HFFc6 (cell line): ENCODE measurements at regions not wholly inside any gene's neighbourhood (a gene's known extent, or its start where the extent isn't known, plus 50 kb on each side); places are given as distances from the start of the nearest gene placed in this dataset.

Source experiments
- DNase-seq: peaks from one replicate; pipeline ENCODE4 v3.0.0-alpha.2; 2018
- H3K27ac Mint-ChIP-seq: 2 replicates; pipeline ENCODE4 v1.8.0; 2020; ENCODE audit warnings: mild to moderate bottlenecking, mixed read lengths
- H3K27me3 Mint-ChIP-seq: 2 replicates; pipeline ENCODE4 v1.8.0; 2021; ENCODE audit warnings: mild to moderate bottlenecking, moderate library complexity, mixed read lengths; ENCODE audit not compliant: insufficient read depth
- H3K36me3 Mint-ChIP-seq: 2 replicates; pipeline ENCODE4 v1.8.0; 2021; ENCODE audit warnings: low read depth, mixed read lengths
- H3K4me1 Mint-ChIP-seq: 2 replicates; pipeline ENCODE4 v1.8.0; 2020; ENCODE audit warnings: low read depth, mixed read lengths
- H3K4me3 Mint-ChIP-seq: 2 replicates; pipeline ENCODE4 v1.8.0; 2020; ENCODE audit warnings: mild to moderate bottlenecking, moderate library complexity, mixed read lengths
- H3K9me3 Mint-ChIP-seq: 2 replicates; pipeline ENCODE4 v1.8.0; 2020; ENCODE audit warnings: mild to moderate bottlenecking, mixed read lengths
- CTCF ChIP-seq: fragments of 200-600 bp; sonication (generic); IDR thresholded peaks from 2 replicates; pipeline ENCODE4 v1.5.0; 2021; ENCODE audit warnings: antibody characterized with exemption, mild to moderate bottlenecking

GRCh38 chr2:66173645-66174044, 261.3 kb upstream of the MEIS1 start:
- H3K9me3 Mint-ChIP-seq = peaks cover 8% of the 10 kb centered on the region
- no peaks in the 10 kb centered on the region for H3K27me3 Mint-ChIP-seq
- H3K4me3 Mint-ChIP-seq = no peak overlapping the region
- H3K27ac Mint-ChIP-seq = no peak overlapping the region
- H3K36me3 Mint-ChIP-seq = no peaks in the 10 kb centered on the region
- no peak for DNase-seq
- TF ChIP-seq CTCF = no peak
- H3K4me1 Mint-ChIP-seq = no peaks in the 10 kb centered on the region

- TF ChIP-seq CTCF = no peak
- Mint-ChIP-seq H3K27ac (no peak overlapping the region), H3K27me3 (no peaks in the 10 kb centered on the region), H3K4me3 (no peak overlapping the region), H3K36me3 (no peaks in the 10 kb centered on the region), H3K9me3 (peaks cover 4% of the 10 kb centered on the region; the same call in 1 of the 2 replicates), H3K4me1 (no peaks in the 10 kb centered on the region)
- no peak for DNase-seq
Measured at GRCh38 chr2:66171530-66171929, 263.4 kb upstream of the MEIS1 start.

GRCh38 chr2:66170744-66171330, 264.1 kb upstream of the MEIS1 start:
- no peak for DNase-seq
- Mint-ChIP-seq H3K4me1 (no peaks in the 10 kb centered on the region), H3K9me3 (peaks cover 4% of the 10 kb centered on the region; the same call in 1 of the 2 replicates), H3K36me3 (no peaks in the 10 kb centered on the region), H3K27me3 (no peaks in the 10 kb centered on the region), H3K27ac (no peak overlapping the region), H3K4me3 (no peak overlapping the region)
- no peak for TF ChIP-seq CTCF

GRCh38 chr2:66169076-66169475, 265.8 kb upstream of the MEIS1 start:
- H3K4me1 Mint-ChIP-seq = no peaks in the 10 kb centered on the region
- no peaks in the 10 kb centered on the region; the same call in 1 of the 2 replicates for H3K27me3 Mint-ChIP-seq

GRCh38 chr2:66164470-66164869, 270.5 kb upstream of the MEIS1 start:
- Mint-ChIP-seq H3K4me3 (no peak overlapping the region), H3K27me3 (no peaks in the 10 kb centered on the region; the same call in 1 of the 2 replicates), H3K27ac (no peak overlapping the region)

More at GRCh38 chr2:66169076-66169475, 265.8 kb upstream of the MEIS1 start:
- H3K9me3 Mint-ChIP-seq = peaks cover 11% of the 10 kb centered on the region
- no peak overlapping the region for H3K4me3 Mint-ChIP-seq
- no peaks in the 10 kb centered on the region for H3K36me3 Mint-ChIP-seq
- no peak overlapping the region for H3K27ac Mint-ChIP-seq
- DNase-seq = no peak
- no peak for TF ChIP-seq CTCF

More at GRCh38 chr2:66164470-66164869, 270.5 kb upstream of the MEIS1 start:
- peaks cover 18% of the 10 kb centered on the region for H3K9me3 Mint-ChIP-seq
- H3K4me1 Mint-ChIP-seq = no peaks in the 10 kb centered on the region
- DNase-seq = no peak
- no peaks in the 10 kb centered on the region for H3K36me3 Mint-ChIP-seq
- TF ChIP-seq CTCF = no peak
